ENCODE measurements at regions not wholly inside any gene's neighbourhood (a gene's known extent, or its start where the extent isn't known, plus 50 kb on each side); places are given as distances from the start of the nearest gene placed in this dataset.

GRCh38 chr2:58926112-58926511 lies 685.0 kb upstream of the FANCL start:
- no peak for TF ChIP-seq POLR2AphosphoS5 (IDR thresholded peaks at IDR 0.05; ENCODE audit: low read depth, low read length)
- TF ChIP-seq CTCF (IDR thresholded peaks at IDR 0.05) = no peak
- TF ChIP-seq, protein P1, sequence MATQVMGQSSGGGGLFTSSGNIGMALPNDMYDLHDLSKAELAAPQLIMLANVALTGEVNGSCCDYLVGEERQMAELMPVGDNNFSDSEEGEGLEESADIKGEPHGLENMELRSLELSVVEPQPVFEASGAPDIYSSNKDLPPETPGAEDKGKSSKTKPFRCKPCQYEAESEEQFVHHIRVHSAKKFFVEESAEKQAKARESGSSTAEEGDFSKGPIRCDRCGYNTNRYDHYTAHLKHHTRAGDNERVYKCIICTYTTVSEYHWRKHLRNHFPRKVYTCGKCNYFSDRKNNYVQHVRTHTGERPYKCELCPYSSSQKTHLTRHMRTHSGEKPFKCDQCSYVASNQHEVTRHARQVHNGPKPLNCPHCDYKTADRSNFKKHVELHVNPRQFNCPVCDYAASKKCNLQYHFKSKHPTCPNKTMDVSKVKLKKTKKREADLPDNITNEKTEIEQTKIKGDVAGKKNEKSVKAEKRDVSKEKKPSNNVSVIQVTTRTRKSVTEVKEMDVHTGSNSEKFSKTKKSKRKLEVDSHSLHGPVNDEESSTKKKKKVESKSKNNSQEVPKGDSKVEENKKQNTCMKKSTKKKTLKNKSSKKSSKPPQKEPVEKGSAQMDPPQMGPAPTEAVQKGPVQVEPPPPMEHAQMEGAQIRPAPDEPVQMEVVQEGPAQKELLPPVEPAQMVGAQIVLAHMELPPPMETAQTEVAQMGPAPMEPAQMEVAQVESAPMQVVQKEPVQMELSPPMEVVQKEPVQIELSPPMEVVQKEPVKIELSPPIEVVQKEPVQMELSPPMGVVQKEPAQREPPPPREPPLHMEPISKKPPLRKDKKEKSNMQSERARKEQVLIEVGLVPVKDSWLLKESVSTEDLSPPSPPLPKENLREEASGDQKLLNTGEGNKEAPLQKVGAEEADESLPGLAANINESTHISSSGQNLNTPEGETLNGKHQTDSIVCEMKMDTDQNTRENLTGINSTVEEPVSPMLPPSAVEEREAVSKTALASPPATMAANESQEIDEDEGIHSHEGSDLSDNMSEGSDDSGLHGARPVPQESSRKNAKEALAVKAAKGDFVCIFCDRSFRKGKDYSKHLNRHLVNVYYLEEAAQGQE (IDR thresholded peaks at IDR 0.05; ENCODE audit: insufficient read depth in 1 of 2, low read depth in 2 of 2, low read length in 1 of 2) = no peak
